ENCODE measurements at regions not wholly inside any gene's neighbourhood (a gene's known extent, or its start where the extent isn't known, plus 50 kb on each side); places are given as distances from the start of the nearest gene placed in this dataset.

DNA sequence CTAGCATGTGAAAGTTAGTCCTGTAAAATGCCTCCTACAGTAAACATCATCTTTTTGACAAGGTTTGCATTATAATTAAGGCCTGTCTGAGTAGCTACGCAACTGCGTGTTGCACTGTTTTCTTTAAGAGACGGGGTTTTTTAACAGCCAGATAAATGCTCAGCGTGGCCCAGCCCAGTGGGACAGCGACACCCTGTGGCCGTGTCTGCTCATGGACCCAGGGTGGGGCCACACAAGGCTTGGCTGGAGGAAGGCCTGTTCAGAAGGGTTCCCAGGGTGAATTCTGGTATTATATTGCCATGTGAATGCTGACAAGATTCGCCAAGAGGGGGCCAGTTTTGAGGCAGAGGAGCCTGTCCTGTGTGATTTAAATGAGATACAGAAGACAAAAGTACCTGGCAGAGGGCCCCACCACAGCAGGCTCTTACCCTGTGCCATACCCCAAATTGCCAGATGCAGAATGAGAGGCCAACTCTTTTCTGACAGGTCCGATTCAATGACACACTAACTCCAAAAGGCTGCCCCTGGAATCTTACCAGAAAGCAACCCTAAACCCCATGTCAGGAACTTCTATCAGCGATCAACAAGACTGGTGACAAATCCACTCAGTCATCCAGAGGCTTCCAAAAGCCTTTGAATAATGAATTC, 65.9 kb upstream of the IRX6 start:
- no peak for DNase-seq (ENCODE audit: low read depth, low spot score)
- H3K9me3 ChIP-seq (ENCODE audit: control insufficient read depth, insufficient read depth, low read length): no peaks in the 10 kb centered on the region
- no peak overlapping the region for H3K27ac ChIP-seq (ENCODE audit: low read depth, low read length)
- no peak overlapping the region for H3K4me3 ChIP-seq (ENCODE audit: low read depth, low read length)
- TF ChIP-seq CTCF (IDR thresholded peaks at IDR 0.05; ENCODE audit: low read depth, low read length): peak; percentile 63
- ChIA-PET CTCF (interaction anchor here (0.6 to 2.5 kb wide), 3 partner anchors 364 to 1708 kb away, joined by 3 to 15 read pairs (median 5); no protein-coding TSS in a partner anchor), POLR2A (no interaction called here)
- no peaks in the 10 kb centered on the region for H3K27me3 ChIP-seq (ENCODE audit: control insufficient read depth, insufficient read depth, low read length)

DNA sequence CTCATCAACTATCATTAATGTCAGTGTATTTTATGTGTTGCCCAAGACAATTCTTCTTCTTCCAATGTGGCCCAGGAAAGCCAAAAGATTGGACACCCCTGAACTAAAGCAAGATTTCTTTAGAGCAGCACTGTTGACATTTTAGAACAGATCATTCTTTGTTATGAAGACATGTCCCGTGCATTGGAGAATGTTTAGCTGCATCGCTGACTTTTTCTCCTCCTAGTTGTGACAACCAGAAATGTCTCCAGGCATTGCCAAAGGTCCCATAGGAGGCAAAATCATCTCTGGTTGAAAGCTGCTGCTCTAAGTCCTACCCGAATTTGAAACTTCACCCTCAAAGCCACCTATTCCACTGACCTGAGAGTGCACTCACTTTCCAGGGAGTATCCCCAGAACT, 62.7 kb upstream of the IRX6 start:
- Histone ChIP-seq H3K4me3 (ENCODE audit: low read depth, low read length) (no peak overlapping the region), H3K27ac (ENCODE audit: low read depth, low read length) (no peak overlapping the region), H3K27me3 (ENCODE audit: control insufficient read depth, insufficient read depth, low read length) (no peaks in the 10 kb centered on the region), H3K9me3 (ENCODE audit: control insufficient read depth, insufficient read depth, low read length) (no peaks in the 10 kb centered on the region)
- no peak for DNase-seq (ENCODE audit: low read depth, low spot score)
- POLR2A ChIA-PET: no interaction called here
- CTCF ChIA-PET: no interaction called here
- TF ChIP-seq CTCF (IDR thresholded peaks at IDR 0.05; ENCODE audit: low read depth, low read length): no peak

GRCh38 chr16:55263271-55264250, 60.4 kb upstream of the IRX6 start:
- CTCF ChIA-PET: no interaction called here
- H3K27me3 ChIP-seq (ENCODE audit: control insufficient read depth, insufficient read depth, low read length): no peaks in the 10 kb centered on the region
- POLR2A ChIA-PET: no interaction called here
- H3K27ac ChIP-seq (ENCODE audit: low read depth, low read length): no peak overlapping the region
- no peak overlapping the region for H3K4me3 ChIP-seq (ENCODE audit: low read depth, low read length)
- TF ChIP-seq CTCF (IDR thresholded peaks at IDR 0.05; ENCODE audit: low read depth, low read length): no peak
- DNase-seq (ENCODE audit: low read depth, low spot score): no peak
- H3K9me3 ChIP-seq (ENCODE audit: control insufficient read depth, insufficient read depth, low read length): no peaks in the 10 kb centered on the region

GRCh38 chr16:55264949-55265348, 59.1 kb upstream of the IRX6 start:
- ChIA-PET CTCF (no interaction called here), POLR2A (no interaction called here)
- H3K27ac ChIP-seq (ENCODE audit: low read depth, low read length): no peak overlapping the region
- no peak overlapping the region for H3K4me3 ChIP-seq (ENCODE audit: low read depth, low read length)
- no peaks in the 10 kb centered on the region for H3K9me3 ChIP-seq (ENCODE audit: control insufficient read depth, insufficient read depth, low read length)
- no peak for DNase-seq (ENCODE audit: low read depth, low spot score)
- no peak for TF ChIP-seq CTCF (IDR thresholded peaks at IDR 0.05; ENCODE audit: low read depth, low read length)
- H3K27me3 ChIP-seq (ENCODE audit: control insufficient read depth, insufficient read depth, low read length): no peaks in the 10 kb centered on the region

- H3K4me3 ChIP-seq (ENCODE audit: low read depth, low read length): no peak overlapping the region
- ChIA-PET CTCF (no interaction called here), POLR2A (no interaction called here)
- no peak overlapping the region for H3K27ac ChIP-seq (ENCODE audit: low read depth, low read length)
- DNase-seq (ENCODE audit: low read depth, low spot score): no peak
- H3K9me3 ChIP-seq (ENCODE audit: control insufficient read depth, insufficient read depth, low read length): no peaks in the 10 kb centered on the region
- no peaks in the 10 kb centered on the region for H3K27me3 ChIP-seq (ENCODE audit: control insufficient read depth, insufficient read depth, low read length)
- TF ChIP-seq CTCF (IDR thresholded peaks at IDR 0.05; ENCODE audit: low read depth, low read length): no peak
These were observed 58.1 kb upstream of the IRX6 start for GRCh38 chr16:55265926-55266325.
